GM18867 (cell line): ENCODE measurements at regions not wholly inside any gene's neighbourhood (a gene's known extent, or its start where the extent isn't known, plus 50 kb on each side); places are given as distances from the start of the nearest gene placed in this dataset.

Experiments used
- ATAC-seq: cut with Tn5 transposase; IDR thresholded peaks from one replicate; pipeline ENCODE4 v1.9.1; 2021; ENCODE audit warnings: mild to moderate bottlenecking, moderate library complexity; ENCODE audit not compliant: unreplicated experiment

DNA sequence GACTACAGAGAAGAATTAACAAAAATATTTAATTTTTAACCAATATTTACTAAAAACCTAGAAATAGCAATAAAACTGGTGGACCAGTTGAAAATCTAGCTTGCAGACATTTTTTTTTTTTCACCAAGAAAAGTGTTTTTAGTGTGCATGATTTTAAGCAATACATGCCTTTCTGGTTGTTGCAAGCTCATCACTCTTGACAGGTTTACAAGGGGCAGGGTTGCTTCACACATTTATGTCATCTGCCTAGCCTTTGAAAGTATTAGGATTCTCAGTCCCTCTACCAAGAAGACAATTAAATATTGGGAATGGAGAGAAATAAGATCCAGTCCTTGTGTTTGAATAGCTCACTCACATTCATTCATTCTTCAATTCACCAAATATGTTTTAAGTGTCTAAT, 53.8 kb upstream of the LYPLAL1 start:
- ATAC-seq: no peak

- no peak for ATAC-seq
Observed at GRCh38 chr1:219120624-219121544, 52.8 kb upstream of the LYPLAL1 start.

DNA sequence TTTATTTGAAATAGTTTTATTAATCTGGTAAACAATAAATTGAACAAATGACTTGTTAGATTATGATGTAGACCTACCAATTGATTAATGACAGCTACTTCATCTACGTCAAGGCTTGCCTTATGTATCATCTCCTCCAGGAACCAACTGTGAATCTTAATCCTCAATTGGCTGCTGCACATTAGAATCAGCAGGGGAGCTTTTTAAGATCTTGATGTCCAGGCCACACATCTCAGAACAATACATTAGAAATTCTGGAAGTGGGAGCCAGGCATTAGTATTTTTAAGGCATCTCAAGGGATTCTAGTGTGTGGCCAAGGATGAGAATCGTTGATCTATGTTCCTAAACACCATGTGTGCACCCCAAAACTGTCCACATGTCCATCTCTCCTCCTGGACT, 52.0 kb upstream of the LYPLAL1 start:
- no peak for ATAC-seq

- no peak for ATAC-seq
Observed at GRCh38 chr1:219123036-219123435, 50.6 kb upstream of the LYPLAL1 start.
